HG03442 (cell line): ENCODE measurements at regions not wholly inside any gene's neighbourhood (a gene's known extent, or its start where the extent isn't known, plus 50 kb on each side); places are given as distances from the start of the nearest gene placed in this dataset.

ENCODE experiments used
- ATAC-seq: cut with Tn5 transposase; IDR thresholded peaks from one replicate; pipeline ENCODE4 v1.9.1; 2021; ENCODE audit warnings: mild to moderate bottlenecking, moderate library complexity; ENCODE audit not compliant: unreplicated experiment

DNA sequence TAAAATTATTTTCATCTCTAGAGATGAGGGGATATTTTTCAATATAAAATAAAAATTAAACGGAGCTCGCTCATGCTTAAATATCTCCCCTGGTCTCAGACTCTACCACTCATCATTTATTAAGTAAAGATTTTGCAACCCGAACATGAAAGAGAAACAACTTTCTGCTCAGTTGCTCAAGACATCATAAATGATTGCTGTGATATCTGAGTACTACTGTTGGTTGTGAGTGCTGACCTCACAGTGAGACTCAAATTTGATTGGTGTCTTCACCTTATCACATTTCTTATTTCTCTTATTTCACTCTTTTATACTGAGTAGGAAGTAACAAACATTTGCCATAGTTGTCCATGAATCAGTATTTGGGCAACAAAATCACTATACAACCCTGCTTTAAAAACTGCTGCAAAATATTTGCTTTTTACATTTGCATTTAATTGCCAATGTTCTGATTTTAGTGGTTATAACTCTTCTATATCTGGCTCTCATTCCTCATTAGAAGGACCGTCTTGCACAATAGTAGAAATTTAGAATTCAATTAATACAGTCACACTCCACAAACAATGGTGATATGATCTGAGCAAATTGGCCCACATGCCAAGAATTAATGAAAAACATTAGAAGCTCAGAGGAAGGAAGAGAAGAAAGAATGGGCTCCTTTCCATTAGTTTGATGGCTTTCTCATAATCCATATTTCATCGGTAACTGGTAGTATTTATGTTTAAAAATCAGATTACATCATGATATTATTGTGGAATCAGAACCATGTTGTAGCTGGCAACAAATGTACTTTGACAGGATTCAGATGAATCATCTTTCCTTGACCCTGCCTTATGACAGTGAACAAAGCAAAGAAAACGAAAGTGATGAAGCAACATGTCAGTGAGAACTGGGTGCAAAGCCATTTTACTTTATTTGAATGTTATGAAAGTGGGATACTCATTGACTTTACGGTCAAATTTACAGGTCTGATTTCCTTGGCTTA, 973.6 kb upstream of the TENM4 start:
- no peak for ATAC-seq

DNA sequence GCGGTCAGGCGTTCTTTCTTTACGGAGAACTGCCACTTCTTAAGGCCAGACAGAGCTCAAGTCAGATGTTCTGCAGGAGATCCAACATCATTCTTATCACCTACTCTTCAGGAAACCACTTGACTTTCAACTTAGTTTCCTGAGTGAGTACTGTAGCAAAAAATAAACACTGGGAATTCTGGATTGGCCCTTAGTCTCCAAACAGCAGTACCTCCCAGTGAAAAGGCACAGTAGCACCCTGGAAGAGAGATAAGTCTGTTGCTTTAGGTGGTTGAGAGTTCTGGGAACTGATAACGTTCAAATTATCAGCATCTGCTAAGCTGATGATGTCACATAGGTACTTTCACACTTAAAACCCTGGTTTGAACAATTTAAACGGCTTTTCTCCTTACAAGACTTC, 971.8 kb upstream of the TENM4 start:
- ATAC-seq, result no peak

DNA sequence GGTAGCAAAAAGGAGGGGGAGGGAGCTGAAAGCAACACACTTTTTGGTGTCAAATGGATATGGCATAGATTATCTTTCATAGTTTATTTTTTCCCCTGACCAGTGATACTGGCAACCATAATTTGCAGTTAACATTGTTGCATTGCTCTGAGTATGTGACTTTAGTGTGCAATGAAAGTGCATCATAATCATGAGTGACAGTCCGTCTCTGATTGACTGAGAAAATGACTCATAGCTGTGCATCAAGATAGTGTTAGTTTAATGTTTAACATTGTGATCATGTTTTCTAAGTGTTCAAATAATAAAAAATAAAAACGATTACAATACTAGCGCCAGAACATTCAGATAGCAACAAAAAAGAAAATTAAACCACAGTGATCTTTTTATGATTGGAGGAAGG, 952.4 kb upstream of the TENM4 start:
- ATAC-seq, result no peak

DNA sequence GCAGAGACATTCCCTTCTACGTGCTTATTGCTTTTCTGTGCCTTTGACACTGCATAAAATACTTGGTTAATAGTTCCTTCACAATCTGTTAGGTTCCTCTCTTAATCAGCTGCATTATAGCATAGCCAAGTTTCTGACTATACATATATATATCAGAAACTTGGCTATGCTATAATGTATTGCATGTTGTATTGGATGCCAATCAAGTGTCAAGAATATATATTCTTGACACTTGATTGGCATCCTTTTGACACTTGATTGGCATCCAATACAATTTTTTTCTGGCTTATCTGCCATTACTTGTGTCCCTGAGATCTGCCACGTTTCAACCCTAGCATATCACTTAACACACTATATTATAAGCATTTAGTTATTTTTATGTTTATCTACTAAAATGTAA, 949.7 kb upstream of the TENM4 start:
- no peak for ATAC-seq

DNA sequence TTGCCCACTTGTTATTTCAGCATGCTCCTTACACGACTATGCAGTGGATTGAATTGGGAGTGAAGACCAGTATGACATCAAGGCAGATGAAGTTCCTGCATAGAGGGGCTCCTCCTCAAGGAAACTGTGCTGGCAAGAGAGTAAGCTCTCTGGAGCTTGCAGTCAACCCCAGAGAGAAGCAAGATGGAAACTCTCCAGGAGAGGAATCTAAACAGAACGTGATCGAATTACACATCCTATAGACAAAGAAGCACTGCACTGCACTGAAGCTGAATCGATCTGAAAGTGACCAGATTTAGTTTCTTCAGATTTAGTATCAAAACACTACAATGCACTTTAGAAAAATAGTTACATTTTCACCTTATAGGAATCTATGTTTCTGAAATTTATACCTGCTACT, 947.7 kb upstream of the TENM4 start:
- ATAC-seq, result no peak

DNA sequence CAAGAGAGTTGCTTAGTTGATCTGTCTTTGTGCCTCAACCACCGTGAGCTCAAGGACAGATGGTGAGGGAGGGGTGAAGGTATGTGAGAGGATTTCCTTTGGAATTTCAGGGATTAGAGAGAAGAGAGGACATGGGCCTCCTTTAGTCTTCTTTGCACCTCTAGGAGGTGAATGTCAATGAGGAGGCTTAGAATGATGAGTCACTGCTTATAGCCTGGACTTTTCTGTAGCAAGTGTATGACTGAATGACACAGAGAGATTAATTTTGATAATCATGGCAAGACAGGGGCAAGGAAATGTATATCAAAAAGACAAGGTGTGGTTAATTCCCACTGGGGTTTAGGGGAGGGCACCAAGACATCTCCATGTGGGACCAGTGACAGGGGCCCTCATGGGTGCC, 947.3 kb upstream of the TENM4 start:
- ATAC-seq, result no peak

DNA sequence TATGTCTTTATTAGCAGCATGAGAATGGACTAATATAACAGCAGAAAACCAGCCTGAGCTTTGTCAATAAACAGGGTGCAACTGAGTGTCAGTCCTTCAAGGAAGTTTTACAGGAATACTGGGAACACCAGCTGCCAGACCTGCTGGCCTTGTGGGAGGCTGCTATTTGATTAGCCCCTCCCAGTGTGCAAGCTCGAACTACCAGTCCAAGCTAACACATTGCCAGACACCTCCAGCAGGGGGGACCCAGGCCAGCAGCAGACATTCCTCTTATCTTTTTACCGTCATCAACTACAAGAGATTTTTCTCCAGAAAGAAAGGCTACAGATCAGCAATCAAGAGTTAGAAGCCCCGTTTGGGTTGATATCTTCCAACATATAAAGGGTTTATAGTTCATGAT, 942.8 kb upstream of the TENM4 start:
- no peak for ATAC-seq

DNA sequence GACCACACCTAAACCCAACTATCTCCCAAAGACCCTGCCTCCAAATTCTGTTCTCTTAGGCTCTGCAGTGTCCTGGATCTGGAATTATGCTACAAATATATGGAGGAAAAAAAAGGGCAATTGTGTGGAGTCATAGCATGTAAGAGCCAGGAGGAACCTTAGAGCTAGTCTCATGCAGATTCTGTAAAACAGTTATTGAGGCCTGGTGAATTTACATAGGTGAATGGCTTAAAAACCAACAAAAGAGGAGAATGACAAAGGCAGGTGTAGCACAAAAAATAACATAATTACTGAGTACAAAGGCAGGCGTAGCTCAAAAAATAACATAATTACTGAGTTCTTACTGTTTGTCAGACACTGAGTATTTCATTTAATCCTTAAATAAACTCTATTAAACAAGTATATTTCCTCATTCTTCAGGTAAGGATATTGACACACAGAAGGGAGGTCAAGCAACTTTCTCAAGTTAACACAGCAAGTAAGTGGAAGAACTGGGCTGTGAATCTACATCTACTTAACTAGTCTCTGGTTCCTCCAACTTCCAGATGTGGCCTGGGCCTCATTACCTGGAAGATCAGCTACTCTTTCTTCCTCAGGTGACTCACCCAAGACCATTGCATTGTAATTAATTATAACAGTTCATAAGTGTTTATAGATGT, 938.9 kb upstream of the TENM4 start:
- ATAC-seq, result no peak

DNA sequence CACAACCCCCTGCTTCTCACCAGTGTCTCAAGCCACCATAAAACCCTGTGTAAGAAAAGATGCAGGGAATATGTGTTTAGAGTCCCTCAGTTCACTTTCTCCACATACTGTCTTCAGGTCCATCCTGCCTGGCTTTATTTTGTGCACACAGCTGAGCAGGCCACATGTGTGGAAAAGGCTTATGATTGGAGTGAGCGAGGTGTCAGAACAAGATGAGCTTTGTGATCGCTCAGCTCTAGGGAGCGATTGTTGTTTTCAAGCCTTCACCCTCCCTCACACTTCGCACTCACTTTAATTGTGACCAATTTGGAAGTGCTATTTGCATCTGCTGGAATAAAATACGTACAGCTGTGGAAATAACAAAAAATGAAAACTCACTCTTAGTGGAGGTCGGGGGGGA, 931.1 kb upstream of the TENM4 start:
- no peak for ATAC-seq

DNA sequence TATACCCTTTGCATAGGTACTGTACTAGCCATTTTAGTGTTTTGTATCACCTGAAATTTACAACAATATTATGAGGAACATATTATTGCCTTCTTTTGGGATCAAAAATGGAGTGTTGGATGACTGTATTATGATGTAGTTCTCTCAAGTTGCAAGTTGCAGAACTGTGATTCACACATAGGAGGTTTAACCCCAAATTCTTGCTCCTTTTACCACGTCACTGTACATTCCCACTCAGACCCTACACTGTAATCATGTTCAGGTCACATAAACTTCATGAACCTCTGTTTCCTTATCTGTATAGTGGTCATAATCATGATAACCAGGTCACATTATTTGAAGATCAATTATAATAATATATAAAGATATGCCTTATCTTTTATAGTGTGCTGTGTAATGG, 925.1 kb upstream of the TENM4 start:
- ATAC-seq, result no peak

DNA sequence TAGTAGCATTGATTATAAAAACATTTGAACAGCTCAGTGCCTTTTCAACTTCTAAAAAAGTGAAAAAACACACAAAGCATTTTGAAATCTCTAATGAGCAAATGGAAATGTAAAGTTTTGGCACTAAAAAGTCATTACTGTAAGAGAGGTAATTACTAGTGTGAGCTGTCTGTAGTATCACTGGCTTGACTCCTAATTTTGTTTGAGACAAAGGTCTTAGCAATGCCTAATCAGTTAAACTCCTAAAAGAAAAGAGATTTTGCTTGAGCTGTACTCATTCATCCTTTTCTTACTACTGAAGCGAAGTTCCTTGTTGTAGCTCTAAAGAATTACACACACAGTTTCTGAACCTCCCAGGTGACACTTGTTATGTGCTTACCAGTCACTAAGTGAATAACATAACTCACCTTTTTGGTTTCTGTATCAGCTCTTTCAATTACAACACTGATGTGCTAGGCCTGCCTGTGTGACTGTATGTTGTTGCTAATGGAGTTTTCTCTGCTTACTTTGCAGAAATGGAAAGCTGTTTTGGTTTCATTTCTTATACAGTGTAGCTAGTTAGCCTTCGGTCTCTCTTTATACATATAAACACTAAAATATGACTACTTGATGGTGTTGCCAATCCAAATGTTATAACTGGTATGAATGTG, 924.4 kb upstream of the TENM4 start:
- ATAC-seq, result no peak

DNA sequence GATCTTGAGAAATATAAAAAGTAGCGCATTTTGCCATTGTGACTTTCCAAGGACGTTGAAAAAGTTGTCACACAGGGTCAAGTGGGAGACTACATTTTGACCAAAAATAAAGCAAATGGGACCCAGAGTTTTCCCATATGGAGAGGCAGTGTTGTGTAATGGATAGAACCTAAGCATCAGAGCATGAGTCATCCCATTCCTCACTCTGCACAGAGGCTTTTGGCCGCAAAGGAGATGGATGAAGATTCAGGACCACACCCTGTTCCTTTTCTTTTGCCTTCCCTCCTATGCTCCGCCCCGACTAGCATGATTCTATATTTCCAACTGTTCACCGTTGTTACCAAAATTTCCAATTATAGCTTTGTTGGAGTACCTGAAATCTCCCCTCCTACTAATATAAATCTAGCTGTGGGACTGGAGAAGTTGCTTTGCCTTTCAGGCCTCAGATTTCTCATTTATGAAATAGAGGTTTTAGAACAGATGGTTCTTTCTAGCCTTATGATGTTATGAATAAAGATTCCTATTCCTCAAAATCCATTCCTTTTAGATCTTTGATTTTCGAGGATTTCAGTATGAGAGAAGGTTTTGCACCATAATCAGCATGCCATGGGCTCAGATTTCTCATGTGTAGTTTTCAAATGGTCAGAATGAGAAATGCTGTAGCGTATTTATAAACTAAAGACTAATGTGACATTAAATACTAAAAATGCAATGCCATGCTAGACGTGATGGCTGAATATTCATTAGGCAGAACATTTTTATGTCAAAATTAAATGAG, 921.9 kb upstream of the TENM4 start:
- ATAC-seq, result no peak

DNA sequence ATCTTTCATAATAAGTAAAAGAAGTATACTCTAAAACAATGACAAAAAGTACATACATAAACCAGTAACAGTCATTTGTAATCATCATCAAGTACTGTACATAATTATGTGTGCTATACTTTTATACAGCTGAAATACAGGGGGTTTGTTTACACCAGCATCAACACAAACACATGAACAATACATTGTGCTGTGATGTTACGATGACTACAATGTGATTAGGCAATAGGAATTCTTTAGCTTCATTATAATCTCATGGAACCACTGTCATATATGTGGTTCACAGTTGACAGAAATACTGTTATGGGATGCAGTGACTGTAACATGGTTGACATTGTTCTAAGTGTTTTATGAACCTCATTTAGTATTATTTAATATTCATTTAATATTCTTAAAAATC, 914.4 kb upstream of the TENM4 start:
- ATAC-seq, result no peak

DNA sequence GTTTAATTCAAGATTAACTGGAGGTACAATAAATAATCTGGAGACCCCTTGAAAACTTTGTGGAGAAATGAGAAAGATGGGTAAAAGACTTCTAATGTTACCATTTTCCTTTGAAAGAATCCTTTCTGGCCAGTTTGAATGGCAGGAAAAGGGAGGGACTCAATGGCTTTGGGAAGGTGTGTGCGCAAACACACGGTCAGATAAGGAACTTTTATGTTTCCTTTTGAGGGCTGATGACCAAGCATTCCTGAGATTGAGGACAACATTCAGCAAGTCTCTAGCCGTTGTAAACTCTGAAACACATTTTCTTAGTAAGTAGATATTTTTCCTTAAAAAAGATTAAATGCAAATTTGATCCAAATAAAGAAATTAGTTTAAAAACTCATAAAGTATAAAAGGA, 909.7 kb upstream of the TENM4 start:
- ATAC-seq, result no peak

DNA sequence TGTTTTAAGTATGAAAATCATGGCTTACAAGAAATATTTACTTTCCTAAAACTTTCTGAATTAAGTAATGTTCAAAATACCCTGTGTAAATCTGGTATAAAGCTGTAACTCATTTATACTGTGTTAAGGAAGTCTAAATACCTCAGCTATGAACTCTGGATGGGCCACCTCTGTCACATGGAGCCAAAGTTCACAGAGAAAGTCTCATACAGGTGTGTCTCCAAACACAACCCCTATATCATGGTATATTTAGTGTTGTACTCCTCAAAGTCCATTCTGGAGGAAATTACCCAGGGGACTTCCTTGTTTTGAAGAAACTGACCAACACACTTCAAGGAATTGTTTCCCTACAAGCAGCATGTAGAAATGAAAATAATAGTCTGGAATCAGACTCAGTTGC, 909.2 kb upstream of the TENM4 start:
- ATAC-seq, result no peak

DNA sequence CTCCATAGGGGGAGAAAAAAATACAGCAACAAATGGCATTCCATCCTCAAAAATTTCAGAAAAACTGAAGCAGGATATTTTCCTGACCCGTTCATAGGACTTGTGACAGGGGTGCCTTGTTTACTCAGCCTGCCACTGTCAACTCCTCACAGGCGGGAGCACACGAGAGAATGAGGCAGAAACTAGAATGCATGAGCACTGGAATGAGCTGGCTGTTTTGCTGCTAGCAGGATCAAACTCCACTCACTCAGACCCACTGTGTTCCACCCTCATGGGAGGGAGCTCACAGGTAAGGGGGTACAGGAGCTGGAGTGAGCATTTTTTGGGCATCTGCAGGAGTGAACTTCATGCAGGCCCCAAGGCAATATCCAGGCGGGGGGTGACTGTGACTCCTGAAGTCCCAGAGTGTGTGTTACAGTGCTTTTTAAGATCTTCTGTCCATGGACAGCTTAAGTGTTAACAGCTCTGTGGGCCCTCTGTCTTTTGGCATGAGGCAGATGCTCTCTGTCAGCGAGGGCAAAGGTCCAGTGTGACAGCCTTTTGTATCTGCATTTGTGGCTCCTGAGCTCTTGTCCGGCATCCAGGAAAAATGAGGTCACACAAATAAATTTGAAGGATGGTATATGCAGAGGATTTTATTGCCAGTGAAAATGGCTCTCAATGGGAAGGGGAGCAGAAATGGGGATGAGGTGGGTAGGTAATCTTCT, 905.7 kb upstream of the TENM4 start:
- ATAC-seq, result no peak

DNA sequence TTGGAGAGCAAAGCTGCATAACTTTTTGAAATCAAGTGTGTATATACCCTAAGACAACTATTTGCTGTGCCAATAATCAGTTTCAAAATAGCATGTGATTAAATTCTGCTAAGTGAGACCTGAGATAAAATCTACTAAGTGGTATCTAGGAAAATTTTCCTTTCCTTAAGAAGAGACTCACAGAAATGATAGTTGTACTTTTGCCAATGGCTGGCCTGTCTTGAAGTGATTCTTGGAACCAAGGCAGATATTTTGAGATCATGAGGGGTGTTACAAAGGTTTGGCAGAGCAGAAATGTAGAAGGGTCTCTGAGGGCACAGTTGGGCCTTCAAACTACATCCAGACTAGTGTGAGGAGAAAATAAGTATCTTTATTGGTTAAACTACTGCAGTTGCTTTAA, 902.6 kb upstream of the TENM4 start:
- ATAC-seq, result no peak

DNA sequence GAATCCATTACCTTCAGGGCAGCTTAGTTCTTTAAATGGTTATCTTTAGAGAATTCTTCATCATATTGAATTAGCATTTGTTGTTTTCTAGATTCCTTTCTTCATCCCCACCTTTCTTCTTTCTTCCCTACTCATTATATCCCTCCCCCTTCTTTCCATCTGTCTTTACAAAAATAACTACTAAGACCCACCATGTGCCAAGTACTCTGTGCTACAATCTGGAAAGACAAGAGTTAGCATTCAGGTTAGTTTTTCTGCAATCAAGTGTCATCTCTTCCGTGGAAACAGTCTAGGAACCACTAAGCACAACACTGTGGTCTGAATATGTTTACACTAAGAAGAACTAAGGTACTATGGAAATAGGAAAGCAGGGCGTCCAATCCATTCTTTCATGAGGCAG, 897.4 kb upstream of the TENM4 start:
- ATAC-seq, result no peak

DNA sequence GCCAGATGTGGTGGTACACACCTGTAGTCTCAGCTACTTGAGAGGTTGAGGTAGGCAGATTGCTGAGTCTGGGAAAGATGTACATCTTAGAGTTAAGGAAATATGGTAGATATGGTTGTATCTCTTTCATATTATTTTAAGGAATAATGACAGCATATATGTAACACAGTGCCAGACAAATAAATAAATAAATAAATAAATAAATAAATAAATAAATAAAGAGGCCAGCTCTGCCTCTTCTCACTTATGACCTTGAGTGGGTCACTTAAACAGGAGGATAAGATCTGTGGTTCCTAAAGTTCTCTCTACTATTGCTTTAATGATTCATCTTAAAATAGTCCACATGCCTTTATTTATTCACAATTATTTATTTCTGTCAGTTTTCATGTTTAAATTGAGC, 890.9 kb upstream of the TENM4 start:
- ATAC-seq, result no peak

DNA sequence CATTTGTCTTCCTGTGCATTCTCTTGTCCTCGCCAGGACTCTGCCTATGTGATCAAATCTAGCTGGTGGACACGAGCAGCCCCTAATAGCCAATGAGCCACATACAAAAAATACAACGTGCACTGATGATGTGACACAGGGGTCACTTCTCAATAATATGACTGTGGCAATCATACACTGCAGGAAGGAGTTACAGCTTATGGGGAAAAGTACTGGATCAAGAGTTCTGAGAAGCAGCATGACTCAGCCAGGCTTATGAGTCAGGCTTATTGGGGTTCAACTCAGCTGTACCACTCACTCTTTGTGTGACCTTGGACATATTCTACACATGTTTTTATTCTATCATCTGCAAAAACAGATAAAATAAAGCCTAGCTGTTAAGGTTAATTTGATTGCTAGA, 889.4 kb upstream of the TENM4 start:
- no peak for ATAC-seq

DNA sequence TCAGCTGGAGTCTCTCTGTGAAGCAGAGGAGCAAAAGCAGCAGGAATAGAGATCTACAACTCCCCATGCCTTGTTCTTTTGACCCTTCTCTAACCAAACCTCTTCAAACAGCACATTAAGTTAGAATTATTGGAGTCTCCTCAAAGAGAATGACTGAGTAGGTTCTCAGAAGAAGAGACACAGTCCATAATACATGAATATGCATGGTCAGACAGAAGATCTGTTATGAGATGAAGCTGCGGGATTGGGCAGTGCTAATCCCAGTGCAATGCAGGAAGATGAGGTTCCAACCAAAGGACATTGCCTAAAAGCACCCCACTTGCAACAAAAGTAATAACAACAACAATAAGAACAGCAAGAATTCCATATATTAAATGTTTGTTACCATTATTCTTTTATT, 887.9 kb upstream of the TENM4 start:
- no peak for ATAC-seq
